Chondrocyte (in vitro differentiated cells): ENCODE measurements at regions not wholly inside any gene's neighbourhood (a gene's known extent, or its start where the extent isn't known, plus 50 kb on each side); places are given as distances from the start of the nearest gene placed in this dataset.

Experiments used
- DNase-seq: peaks from one replicate; pipeline ENCODE4 v3.0.0; 2021; ENCODE audit warnings: mixed read lengths, low spot score
- H3K27ac Mint-ChIP-seq: one replicate; pipeline ENCODE4 v1.8.0; 2021; ENCODE audit warnings: mild to moderate bottlenecking, moderate library complexity, mixed read lengths; ENCODE audit not compliant: unreplicated experiment
- H3K27me3 Mint-ChIP-seq: 2 replicates; pipeline ENCODE4 v1.8.0; 2021; ENCODE audit warnings: low read depth, mixed read lengths
- H3K36me3 Mint-ChIP-seq: 2 replicates; pipeline ENCODE4 v1.8.0; 2021; ENCODE audit warnings: low read depth, mixed read lengths
- H3K4me1 Mint-ChIP-seq: 2 replicates; pipeline ENCODE4 v1.8.0; 2021; ENCODE audit warnings: low read depth, mild to moderate bottlenecking, mixed read lengths
- H3K4me3 Mint-ChIP-seq: one replicate; pipeline ENCODE4 v1.8.0; 2021; ENCODE audit warnings: mild to moderate bottlenecking, moderate library complexity, mixed read lengths; ENCODE audit not compliant: unreplicated experiment
- H3K9me3 Mint-ChIP-seq: 2 replicates; pipeline ENCODE4 v1.8.0; 2021; ENCODE audit warnings: low read depth, mixed read lengths
- CTCF ChIP-seq: fragments of 200-600 bp; sonication (generic); IDR thresholded peaks from 2 replicates; pipeline ENCODE4 v1.5.0; 2021; ENCODE audit warnings: antibody characterized with exemption, mild to moderate bottlenecking, moderate library complexity

- H3K27me3 Mint-ChIP-seq: no peaks in the 10 kb centered on the region
- no peaks in the 10 kb centered on the region for H3K9me3 Mint-ChIP-seq
- no peak overlapping the region for H3K4me3 Mint-ChIP-seq
- H3K36me3 Mint-ChIP-seq: no peaks in the 10 kb centered on the region
- H3K4me1 Mint-ChIP-seq: no peaks in the 10 kb centered on the region
- no peak for TF ChIP-seq CTCF
- DNase-seq: no peak
- H3K27ac Mint-ChIP-seq: no peak overlapping the region
These were observed 311.9 kb upstream of the POT1 start for GRCh38 chr7:125241548-125241947.

GRCh38 chr7:125222596-125222995, 293.0 kb upstream of the POT1 start:
- DNase-seq: no peak
- peaks cover 29% of the 10 kb centered on the region for H3K9me3 Mint-ChIP-seq
- H3K4me3 Mint-ChIP-seq: no peak overlapping the region
- no peaks in the 10 kb centered on the region for H3K4me1 Mint-ChIP-seq
- peaks cover 2% of the 10 kb centered on the region for H3K27me3 Mint-ChIP-seq
- H3K36me3 Mint-ChIP-seq: peaks cover 2% of the 10 kb centered on the region
- no peak overlapping the region for H3K27ac Mint-ChIP-seq
- TF ChIP-seq CTCF: no peak

GRCh38 chr7:125218076-125218475, 288.5 kb upstream of the POT1 start:
- H3K27ac Mint-ChIP-seq: no peak overlapping the region
- no peak overlapping the region for H3K4me3 Mint-ChIP-seq
- peaks cover 26% of the 10 kb centered on the region for H3K9me3 Mint-ChIP-seq
- H3K4me1 Mint-ChIP-seq: no peaks in the 10 kb centered on the region
- TF ChIP-seq CTCF: no peak
- no peak for DNase-seq
- H3K36me3 Mint-ChIP-seq: peaks cover 2% of the 10 kb centered on the region
- H3K27me3 Mint-ChIP-seq: peaks cover 7% of the 10 kb centered on the region

GRCh38 chr7:125201002-125201401, 271.4 kb upstream of the POT1 start:
- peaks cover 8% of the 10 kb centered on the region for H3K4me1 Mint-ChIP-seq
- no peak overlapping the region for H3K4me3 Mint-ChIP-seq
- no peak for TF ChIP-seq CTCF
- DNase-seq: no peak
- H3K27me3 Mint-ChIP-seq: peaks cover 7% of the 10 kb centered on the region
- no peak overlapping the region for H3K27ac Mint-ChIP-seq
- no peaks in the 10 kb centered on the region for H3K36me3 Mint-ChIP-seq
- no peaks in the 10 kb centered on the region for H3K9me3 Mint-ChIP-seq

GRCh38 chr7:125197731-125198393, 268.2 kb upstream of the POT1 start:
- Mint-ChIP-seq H3K4me3 (no peak overlapping the region), H3K4me1 (peaks cover 22% of the 10 kb centered on the region), H3K9me3 (peaks cover 3% of the 10 kb centered on the region), H3K36me3 (no peaks in the 10 kb centered on the region), H3K27me3 (peaks cover 3% of the 10 kb centered on the region), H3K27ac (no peak overlapping the region)
- DNase-seq: no peak
- no peak for TF ChIP-seq CTCF
